Nephron (organoid): ENCODE measurements at regions not wholly inside any gene's neighbourhood (a gene's known extent, or its start where the extent isn't known, plus 50 kb on each side); places are given as distances from the start of the nearest gene placed in this dataset.

ENCODE experiments used
- H3K27ac Mint-ChIP-seq, 3 experiments: 2 replicates each; pipeline ENCODE4 v1.8.0; 2020; ENCODE audit warnings: mixed read lengths in 3 of 3, mild to moderate bottlenecking in 2 of 3, moderate library complexity in 1 of 3
- H3K27me3 Mint-ChIP-seq: 2 replicates; pipeline ENCODE4 v1.8.0; 2021; ENCODE audit warnings: low read depth, mild to moderate bottlenecking, moderate library complexity, mixed read lengths
- H3K36me3 Mint-ChIP-seq: 2 replicates; pipeline ENCODE4 v1.8.0; 2020; ENCODE audit warnings: low read depth, mixed read lengths
- H3K4me1 Mint-ChIP-seq: 2 replicates; pipeline ENCODE4 v1.8.0; 2020; ENCODE audit warnings: mixed read lengths
- H3K4me3 Mint-ChIP-seq, 3 experiments: 2 replicates each; pipeline ENCODE4 v1.8.0; 2020; ENCODE audit warnings: mild to moderate bottlenecking in 3 of 3, mixed read lengths in 3 of 3, moderate library complexity in 2 of 3
- H3K9me3 Mint-ChIP-seq: 2 replicates; pipeline ENCODE4 v1.8.0; 2020; ENCODE audit warnings: mixed read lengths
- CTCF ChIP-seq, 3 experiments: fragments of 200-600 bp; sonication (generic); IDR thresholded peaks; one replicate each; pipeline ENCODE4 v1.5.0; 2021; ENCODE audit warnings: antibody characterized with exemption in 3 of 3; ENCODE audit not compliant: unreplicated experiment in 3 of 3

DNA sequence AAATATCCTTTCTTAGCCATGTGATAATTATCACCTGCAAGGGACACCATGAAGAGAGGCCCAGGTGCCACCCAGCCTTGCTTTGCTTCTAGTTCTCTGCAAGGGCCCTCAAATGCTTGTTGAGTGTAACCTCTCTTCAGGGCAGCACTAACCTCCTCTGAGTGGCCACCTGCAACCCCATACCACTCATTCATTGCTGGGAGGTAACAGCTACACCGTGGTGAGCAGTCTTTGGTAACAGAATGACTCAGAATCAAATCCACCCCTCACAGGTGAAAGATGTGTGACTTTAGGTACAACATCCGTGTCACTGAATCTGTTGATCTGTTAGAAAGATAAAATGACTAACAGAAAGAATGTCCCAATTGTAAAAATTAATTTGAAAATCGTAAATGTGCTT lies 365.1 kb upstream of the TRPC7 start:
- Mint-ChIP-seq H3K9me3 (no peaks in the 10 kb centered on the region), H3K4me3 (no peak overlapping the region), H3K36me3 (no peaks in the 10 kb centered on the region), H3K4me1 (peaks cover 29% of the 10 kb centered on the region), H3K27me3 (peaks cover 2% of the 10 kb centered on the region), H3K27ac (peak overlapping the region; percentile 10 to 87 (median 67))
- no peak for TF ChIP-seq CTCF (IDR thresholded peaks at IDR 0.05; ENCODE audit: unreplicated experiment in 3 of 3)

- Mint-ChIP-seq H3K4me3 (no peak overlapping the region), H3K27ac (peak overlapping the region in 2 of 3 experiments; percentile 67 to 87), H3K9me3 (no peaks in the 10 kb centered on the region), H3K27me3 (no peaks in the 10 kb centered on the region), H3K36me3 (no peaks in the 10 kb centered on the region), H3K4me1 (peaks cover 27% of the 10 kb centered on the region)
- TF ChIP-seq CTCF (IDR thresholded peaks at IDR 0.05; ENCODE audit: unreplicated experiment in 3 of 3): no peak
Measured at GRCh38 chr5:136729901-136730355, 364.6 kb upstream of the TRPC7 start.

- no peak overlapping the region for H3K27ac Mint-ChIP-seq
- H3K27me3 Mint-ChIP-seq: peaks cover 1% of the 10 kb centered on the region
- H3K4me3 Mint-ChIP-seq: no peak overlapping the region
- H3K9me3 Mint-ChIP-seq: no peaks in the 10 kb centered on the region
- peaks cover 18% of the 10 kb centered on the region for H3K4me1 Mint-ChIP-seq
- TF ChIP-seq CTCF (IDR thresholded peaks at IDR 0.05; ENCODE audit: unreplicated experiment in 3 of 3): no peak
- H3K36me3 Mint-ChIP-seq: no peaks in the 10 kb centered on the region
Measured at GRCh38 chr5:136726506-136726905, 361.2 kb upstream of the TRPC7 start.

GRCh38 chr5:136724161-136724560 lies 358.8 kb upstream of the TRPC7 start:
- peaks cover 7% of the 10 kb centered on the region for H3K27me3 Mint-ChIP-seq
- no peaks in the 10 kb centered on the region for H3K36me3 Mint-ChIP-seq
- no peaks in the 10 kb centered on the region for H3K9me3 Mint-ChIP-seq
- no peak for TF ChIP-seq CTCF (IDR thresholded peaks at IDR 0.05; ENCODE audit: unreplicated experiment in 3 of 3)
- H3K4me1 Mint-ChIP-seq: peaks cover 5% of the 10 kb centered on the region
- H3K4me3 Mint-ChIP-seq: no peak overlapping the region
- no peak overlapping the region for H3K27ac Mint-ChIP-seq

DNA sequence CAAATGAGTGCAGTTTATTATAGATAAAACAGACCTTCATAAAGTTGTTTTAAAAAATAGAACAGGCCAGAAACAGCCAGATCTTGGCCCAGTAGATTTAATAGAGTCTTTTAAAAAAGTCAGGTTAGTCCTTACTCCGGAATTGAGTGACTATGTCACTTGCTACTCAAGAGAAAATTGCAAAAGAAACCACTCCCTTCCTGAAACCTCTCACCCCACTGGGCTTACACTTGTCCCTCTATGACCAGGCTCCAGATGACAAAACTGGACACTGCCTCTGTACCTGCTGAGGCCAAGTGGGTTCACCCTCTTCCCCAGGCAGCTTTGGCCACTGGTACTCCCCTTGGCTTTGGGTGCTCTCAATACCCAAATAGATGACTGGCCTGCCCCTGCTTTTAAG lies 357.2 kb upstream of the TRPC7 start:
- Mint-ChIP-seq H3K27me3 (peaks cover 7% of the 10 kb centered on the region), H3K36me3 (no peaks in the 10 kb centered on the region), H3K9me3 (no peaks in the 10 kb centered on the region), H3K4me3 (no peak overlapping the region), H3K4me1 (no peaks in the 10 kb centered on the region), H3K27ac (no peak overlapping the region)
- TF ChIP-seq CTCF (IDR thresholded peaks at IDR 0.05; ENCODE audit: unreplicated experiment in 3 of 3): no peak

DNA sequence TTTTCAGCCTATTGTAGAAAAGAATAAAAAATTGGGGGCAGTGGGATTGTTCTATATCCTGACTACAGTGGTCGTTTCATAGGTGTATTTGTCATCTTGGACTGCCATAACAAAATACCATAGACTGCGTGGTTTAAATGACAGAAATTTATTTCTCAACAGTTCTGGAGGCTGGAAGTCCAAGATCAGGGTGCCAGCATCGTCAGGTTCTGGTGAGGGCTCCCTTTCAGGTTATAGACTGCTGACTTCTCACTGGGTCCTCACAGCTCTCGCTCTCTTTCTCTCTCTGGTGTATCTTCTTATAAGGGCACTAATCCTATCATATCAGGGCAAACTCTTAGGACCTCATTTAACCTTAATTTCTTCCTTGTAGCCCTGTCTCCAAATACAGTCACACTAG lies 356.7 kb upstream of the TRPC7 start:
- no peak for TF ChIP-seq CTCF (IDR thresholded peaks at IDR 0.05; ENCODE audit: unreplicated experiment in 3 of 3)
- no peaks in the 10 kb centered on the region for H3K36me3 Mint-ChIP-seq
- H3K27ac Mint-ChIP-seq: no peak overlapping the region
- H3K4me1 Mint-ChIP-seq: no peaks in the 10 kb centered on the region
- H3K27me3 Mint-ChIP-seq: peaks cover 7% of the 10 kb centered on the region
- no peaks in the 10 kb centered on the region for H3K9me3 Mint-ChIP-seq
- no peak overlapping the region for H3K4me3 Mint-ChIP-seq
